ENCODE measurements at regions not wholly inside any gene's neighbourhood (a gene's known extent, or its start where the extent isn't known, plus 50 kb on each side); places are given as distances from the start of the nearest gene placed in this dataset.

GRCh38 chr18:56146565-56146964 is 491.8 kb downstream of the TXNL1 start:
- TF ChIP-seq POLR2AphosphoS5 (IDR thresholded peaks at IDR 0.05; ENCODE audit: low read depth, low read length) (no peak), SIN3A (IDR thresholded peaks at IDR 0.05; ENCODE audit: borderline replicate concordance, insufficient read depth, low read length) (no peak), REST (IDR thresholded peaks at IDR 0.05; ENCODE audit: insufficient read depth in 1 of 2, low read depth in 2 of 2, low read length in 2 of 2) (no peak)

Data from PFSK-1 (cell line).